RPMI8226 (cell line): ENCODE measurements at regions not wholly inside any gene's neighbourhood (a gene's known extent, or its start where the extent isn't known, plus 50 kb on each side); places are given as distances from the start of the nearest gene placed in this dataset.
A peak's percentile ranks its signal among the peaks of the same experiment; 100 is the strongest.
"Not testable (repeated sequence)": the region's sequence is repeated elsewhere in the genome, so short reads cannot be mapped to it uniquely, and the experiment has no call there.

Source experiments
- DNase-seq: peaks from one replicate; pipeline ENCODE4 v3.0.0-alpha.2; 2015

DNA sequence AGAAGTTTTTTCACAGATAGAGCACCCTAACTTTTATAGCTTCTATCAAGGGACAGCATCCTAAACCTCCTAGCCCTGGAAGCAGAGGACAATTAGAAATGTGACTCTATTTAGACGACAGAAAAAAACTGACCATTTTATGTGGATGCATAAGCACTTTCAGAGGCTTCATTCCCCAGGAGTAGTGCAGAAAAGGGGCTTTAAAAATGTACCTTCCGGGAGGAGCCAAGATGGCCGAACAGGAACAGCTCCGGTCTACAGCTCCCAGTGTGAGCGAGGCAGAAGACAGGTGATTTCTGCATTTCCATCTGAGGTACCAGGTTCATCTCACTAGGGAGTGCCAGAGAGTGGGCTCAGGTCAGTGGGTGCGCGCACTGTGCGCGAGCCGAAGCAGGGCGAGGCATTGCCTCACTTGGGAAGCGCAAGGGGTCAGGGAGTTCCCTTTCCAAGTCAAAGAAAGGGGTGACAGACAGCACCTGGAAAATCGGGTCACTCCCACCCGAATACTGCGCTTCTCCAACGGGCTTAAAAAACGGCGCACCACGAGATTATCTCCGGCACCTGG lies 416.4 kb upstream of the C1orf87 start:
- DNase-seq: not testable (repeated sequence)

DNA sequence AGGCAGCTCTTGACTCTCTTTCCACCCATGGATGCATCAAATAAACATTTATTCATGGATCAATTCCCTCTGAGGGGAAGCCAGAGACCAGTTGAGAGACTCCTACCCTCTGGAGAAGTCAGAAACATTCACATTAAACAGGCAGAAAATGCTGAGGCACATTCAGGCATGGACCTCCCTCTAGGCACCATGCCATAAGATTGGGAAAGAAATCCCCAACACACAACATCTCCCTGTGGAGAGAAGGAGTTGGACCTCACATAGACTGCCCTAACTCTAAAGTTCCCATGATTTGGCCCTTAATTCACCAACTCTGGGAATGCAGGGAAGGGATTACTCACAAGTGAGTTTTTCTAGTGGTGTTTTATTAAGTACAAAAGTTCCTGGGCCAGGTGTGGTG lies 415.3 kb upstream of the C1orf87 start:
- no peak for DNase-seq

DNA sequence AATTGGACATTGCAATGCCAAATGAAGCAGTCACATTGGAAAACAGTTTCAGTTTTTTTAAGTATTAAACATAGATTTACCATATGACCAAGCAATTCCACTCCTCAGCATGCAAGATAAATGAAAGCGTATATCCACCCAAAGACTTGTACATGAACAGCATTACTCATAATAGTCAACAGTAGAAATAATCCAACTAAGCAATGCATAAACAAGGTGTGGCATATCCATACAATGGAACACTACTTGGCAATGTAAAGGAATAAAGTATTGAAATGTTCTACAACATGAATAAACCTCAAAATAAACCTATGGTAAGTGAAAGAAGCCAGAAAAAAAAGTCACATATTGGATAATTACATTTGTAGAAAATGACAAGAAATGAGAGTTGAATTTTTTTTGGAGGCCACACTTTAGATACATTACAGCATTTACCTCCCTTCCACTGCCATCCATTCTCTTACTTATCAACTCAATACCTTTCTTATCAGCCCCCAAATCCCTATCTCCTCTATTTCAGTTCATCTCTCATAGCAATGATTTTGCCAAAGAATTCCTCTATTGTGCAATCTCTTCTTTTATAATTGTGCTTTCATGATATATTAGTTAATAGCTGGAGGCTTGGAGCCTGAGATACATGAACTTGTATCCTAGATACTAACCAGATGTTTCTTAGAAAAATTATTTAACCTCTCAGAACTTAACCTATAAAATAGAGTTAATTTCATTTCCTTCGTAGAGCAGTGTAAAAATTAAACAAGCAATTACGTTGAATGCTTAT lies 414.2 kb upstream of the C1orf87 start:
- no peak for DNase-seq

DNA sequence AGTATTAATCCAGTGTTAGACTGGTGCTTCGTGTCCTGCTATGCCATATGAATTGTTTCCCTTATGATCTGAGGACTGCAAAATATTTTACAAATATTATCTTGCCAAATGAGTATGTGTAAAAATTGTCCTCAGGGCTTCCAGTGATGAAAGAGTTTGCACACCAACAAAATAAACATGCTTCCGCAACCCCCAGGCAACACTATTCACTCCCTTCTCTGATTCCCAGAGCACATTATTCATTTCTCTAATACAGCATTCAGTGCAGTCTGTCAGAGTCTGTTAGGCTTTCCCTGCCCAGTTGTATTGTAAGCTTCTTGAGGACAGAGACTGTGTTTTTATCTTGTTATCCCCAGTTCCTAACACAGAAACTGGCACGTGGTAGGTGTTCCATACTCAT lies 409.9 kb upstream of the C1orf87 start:
- DNase-seq: no peak

DNA sequence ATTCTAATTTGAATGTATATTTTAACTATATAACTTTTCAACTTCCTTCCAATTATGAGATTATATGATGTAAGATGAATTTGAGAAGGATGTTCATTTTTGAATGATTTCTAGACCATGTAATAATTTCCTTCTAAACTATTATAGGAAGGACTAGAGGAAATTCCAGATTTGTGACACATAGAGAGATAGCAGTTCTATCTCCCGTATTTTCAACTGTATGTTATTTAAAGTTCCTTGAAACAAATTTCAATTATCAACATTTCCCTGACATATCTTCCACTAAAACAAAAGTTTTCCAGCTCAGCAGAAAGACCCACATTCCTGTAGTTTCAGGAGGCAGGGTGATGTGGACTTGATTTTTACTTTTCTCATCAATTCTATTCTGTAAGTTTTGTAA lies 396.7 kb upstream of the C1orf87 start:
- no peak for DNase-seq

DNA sequence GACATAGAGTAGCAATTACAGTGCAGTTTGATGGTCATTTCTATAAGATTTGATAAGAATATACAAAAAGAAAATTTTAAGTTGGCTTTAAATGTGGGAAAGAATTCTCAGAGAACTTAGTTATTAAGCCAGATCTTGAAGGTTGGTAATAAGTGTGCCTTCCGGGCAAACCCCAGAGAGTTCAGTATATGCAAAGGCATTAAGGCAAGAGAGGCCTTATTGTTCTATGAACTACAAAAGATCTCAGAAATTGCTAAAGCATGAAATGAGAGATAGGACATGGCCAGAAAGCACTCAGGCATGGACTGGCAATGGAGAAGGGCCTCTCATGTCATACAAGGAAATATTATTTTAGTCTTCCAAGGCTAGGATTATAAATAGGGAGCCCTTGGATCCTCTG lies 390.2 kb upstream of the C1orf87 start:
- DNase-seq: no peak

DNA sequence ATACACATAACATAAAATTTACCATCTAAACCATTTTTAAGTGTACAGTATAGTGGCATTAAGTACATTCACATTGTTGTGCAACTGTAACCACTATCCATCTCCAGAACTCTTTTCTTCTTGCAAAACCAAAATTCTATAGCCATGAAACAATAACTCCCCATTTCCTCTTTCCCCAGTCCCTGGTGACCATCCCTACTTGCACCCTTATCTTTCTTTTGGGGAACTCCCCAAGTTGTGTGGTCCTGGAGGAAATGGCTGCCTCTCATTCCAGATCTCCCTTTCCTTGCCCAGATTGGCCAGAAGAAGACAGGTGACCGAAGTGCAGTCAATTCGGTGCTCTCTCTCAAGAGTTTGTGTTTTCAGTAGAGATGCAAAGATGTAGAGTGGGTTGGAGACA lies 389.6 kb upstream of the C1orf87 start:
- DNase-seq: no peak

DNA sequence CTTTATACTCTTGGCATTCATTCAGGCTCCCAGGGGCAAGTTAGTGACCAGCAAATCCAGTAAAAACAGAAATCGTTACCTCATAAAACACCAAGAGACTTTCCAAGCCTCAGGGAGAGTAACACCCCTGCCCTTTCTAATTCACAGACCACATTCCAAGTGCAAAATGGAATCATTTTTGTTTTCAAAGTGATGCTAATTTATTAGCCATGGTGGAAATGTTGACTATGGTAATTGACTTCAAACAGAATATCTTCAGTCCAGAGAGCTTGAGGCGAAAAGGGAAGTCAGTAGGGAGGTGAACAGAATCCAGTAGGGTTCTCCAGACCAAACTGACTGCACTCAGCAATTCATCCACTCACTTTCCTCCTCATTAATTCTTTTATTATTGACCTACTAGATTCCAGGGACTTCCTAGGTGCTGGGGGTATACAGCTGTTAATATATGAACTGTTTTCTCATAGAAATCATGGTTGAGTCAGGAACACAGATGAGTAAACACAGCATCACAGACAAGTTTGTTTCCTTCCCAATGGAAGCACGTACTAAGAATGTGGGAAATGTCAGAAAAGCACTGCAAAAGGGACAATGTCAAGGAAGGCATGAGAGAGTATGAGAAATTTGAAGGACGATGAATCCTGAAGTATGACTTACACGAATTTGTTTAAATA lies 388.5 kb upstream of the C1orf87 start:
- no peak for DNase-seq

DNA sequence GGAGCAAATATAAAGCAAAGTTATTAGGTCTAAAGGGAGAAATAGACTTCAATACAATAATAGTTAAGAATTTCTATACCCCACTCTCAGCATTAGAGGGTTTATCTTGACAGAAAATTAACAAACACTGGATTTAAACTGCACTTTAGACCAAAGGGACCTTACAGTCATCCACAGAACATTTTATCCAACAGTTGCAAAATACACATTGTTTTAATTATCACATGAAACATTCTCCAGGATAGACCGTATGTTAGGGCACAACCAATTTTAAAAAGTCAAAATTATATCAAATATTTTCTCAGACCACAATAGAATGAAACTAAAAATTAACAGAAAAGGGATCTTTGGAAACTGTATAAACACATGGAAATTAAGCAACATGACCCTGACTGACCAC lies 384.5 kb upstream of the C1orf87 start:
- DNase-seq: no peak

DNA sequence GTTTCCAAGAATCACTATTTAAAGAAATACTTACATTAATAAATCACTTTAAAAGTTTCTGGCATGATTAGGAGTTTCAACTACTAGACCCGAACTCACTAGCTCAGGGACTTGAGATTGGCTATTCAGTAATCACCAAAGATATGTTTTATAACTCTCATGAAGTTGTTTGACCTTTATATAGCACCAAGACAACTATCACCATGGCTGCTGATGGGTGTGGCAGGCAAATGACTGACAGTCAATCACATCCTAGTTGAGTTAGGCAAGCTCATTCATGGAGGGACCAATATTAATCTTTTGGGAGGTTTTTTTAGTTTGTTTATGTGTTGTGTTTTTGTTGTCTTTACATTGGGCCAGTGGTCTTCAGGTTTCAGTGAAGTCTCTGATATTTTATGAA lies 376.3 kb upstream of the C1orf87 start:
- DNase-seq: no peak

DNA sequence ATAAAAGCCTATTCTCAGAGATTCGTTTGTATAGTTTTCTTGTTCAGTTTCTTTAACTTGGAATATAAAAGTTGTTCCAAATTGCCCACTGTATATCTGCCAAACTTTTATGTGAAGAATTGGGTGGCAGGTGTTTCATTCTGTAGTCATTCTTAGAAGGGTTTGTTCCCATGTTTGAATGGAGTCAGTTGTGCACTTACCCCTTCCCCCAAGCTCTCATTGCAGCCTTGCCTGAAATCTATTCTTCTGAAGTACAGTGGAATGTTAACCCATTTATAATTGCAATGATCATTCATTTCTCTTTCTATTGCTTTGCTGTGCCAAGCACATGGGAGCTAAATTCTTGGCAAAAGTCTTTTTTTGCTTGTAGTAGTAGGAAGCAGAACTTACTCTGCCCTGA lies 375.3 kb upstream of the C1orf87 start:
- no peak for DNase-seq

DNA sequence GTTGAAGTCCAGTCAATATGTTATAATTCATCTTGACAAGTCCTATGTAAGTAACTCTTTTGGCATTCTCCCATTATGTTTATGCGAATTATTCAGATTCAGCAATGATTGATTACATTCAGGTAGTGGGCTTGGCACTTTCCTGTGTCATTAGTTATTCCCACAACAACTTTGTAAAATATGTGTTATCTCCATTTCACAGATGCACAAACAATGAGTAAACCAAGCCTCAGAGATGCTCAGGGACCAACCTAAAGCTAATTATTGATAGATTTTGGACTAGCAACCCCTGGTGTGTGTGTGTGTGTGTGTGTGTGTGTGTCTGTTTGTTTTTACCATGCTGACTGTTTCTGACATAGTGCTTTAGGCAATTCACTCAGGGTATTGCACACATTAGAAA lies 371.1 kb upstream of the C1orf87 start:
- DNase-seq: no peak

DNA sequence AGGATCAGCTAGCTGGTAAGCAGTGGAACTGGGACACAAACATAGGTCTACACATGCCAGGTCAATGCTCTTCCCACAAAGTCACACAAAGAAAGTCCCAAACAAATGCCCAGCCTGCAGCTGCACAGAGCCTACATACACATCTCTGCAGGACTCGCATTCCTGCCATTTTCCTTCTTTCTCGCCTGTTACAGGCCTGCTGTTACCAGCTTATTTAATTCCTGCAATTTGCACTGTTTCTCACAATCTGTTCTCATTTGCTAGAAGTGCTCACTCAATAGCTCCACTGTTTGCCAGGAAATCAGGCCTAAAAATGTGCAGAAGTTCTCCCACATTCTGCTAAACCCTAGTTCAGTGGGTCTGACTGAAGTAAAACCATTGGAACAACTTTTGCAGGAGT lies 362.6 kb upstream of the C1orf87 start:
- no peak for DNase-seq

DNA sequence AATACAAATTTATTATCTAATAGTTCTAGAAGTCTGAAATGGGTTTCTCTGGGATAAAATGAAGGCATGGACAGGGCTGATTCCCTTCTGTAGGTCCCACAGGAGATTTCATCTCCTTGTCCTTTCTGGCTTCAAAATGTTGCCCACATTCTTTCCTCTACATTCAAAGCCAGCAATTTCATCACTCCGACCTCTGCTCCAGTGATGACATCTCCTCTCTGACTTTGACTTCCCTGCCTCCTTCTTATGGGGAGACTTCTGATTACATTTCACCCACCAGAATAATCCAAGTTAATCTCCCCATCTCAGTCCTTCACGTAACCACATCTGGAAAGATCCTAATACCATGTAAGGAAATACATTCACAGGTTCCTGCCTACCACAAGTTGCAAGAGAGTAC lies 358.0 kb upstream of the C1orf87 start:
- DNase-seq: no peak

DNA sequence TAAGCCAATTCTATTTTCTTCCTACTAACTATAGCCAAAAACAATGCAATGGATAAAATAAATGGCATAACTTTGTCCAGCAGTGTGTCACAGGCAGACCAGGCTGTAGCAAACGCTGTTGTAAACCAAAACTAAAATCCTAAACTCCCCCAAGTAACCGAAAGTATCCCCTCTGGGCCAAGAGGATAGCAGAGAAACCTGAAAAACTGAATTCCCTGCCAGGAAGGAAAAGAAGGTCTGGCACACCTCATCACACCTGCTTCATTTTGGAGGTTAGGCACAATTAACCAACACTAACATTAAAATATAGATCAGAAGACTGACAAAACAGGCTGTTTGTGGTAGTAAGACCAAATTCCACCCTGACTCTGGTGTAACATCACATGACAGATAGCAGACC lies 356.8 kb upstream of the C1orf87 start:
- DNase-seq: no peak

DNA sequence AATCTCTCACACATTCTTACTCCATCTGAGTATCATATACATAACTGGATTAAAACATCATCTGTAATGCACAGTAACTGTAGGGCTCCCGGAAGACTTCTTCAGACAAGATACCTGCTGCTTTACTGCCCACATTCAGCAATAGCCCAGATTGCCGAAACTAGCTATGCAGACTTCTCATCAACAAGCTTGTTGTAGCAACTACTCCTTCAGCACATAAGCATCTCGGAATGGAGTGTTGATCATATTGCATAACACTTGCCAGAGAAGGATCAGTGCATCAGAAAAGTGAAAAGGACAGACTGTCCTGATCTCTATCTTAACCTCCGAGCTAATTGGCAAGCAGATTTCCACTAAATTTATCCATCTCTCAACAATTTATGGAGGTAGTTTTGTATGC lies 354.6 kb upstream of the C1orf87 start:
- no peak for DNase-seq

DNA sequence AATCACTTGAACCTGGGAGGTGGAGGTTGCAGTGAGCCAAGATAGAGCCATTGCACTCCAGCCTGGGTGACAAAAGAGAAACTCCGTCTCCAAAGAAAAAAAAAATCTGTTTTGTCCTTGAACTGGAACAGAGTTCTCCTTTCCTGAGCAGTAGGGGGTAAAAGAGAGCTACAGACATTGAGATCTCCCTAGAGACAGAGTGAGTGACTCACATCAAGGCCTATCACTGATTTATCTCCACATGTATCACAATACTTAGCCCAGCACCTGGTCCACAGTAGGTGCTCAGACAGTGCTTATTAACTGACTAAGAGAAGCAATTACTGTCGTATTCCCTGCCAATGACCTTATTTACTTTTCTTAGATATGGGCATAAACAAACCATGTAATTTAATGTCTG lies 354.1 kb upstream of the C1orf87 start:
- no peak for DNase-seq

DNA sequence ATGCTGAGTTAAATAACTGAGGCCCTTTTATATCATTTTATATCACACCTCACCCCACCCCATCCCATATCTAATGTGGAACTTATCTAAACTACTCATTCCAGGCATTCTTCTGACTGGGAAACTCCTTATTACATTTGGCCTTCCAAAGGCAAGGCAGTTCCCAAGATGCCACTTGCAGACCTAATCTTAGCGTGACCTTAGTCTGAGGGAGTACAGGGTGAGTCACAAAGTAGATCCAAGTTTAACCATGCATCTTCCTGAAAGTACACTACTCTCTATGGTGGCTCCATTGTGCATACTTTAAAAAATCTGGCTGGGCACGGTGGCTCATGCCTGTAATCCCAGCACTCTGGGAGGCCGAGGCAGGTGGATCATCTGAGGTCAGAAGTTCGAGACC lies 353.6 kb upstream of the C1orf87 start:
- DNase-seq: no peak

DNA sequence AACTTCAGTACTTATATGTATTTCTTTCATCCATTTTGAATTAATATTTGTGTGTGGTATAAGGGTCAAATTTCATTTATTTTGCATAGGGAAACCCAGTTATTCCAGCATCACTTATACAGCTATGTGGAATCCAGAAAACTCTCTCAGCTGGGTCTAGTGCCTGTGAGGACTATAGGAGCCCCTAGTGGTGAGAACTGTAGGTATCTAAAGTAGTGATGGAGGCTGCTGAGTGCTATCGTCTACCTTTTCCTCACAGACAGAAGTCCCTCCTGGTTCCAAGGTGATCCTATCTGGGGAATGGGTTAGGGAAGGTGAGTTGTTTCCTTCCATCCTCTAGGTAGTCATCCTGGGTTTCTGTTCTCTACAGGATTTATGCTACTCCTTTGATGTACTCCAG lies 352.0 kb upstream of the C1orf87 start:
- peak; percentile 25 for DNase-seq

DNA sequence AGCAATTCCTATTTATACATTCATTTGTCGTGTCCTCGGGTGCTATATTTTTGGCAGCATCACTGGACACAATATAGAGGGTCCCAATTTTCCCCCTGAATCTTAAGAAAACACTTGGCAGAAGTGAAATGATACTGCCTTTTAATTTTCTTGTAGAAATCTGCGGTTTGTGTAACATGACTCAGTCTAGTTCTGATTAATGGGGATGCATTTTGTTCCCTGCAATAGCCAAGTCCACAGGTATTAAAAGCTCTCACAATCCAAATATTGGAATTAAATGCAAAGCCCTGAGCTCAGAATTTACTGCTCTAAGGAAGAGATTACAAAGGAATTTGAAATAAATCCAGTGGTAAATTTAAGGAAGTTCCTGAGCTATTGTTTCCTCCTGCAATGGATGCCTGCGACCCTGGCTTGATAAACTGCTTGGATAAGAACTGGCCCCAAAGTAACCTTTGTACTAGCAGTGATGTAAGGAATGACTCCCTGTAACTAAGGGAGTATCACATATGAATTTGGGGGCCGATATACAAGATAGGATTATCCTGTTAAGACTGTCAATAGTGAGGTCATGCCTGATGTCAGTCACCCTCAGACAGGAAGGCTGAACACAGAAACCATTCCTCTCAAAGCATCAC lies 349.7 kb upstream of the C1orf87 start:
- no peak for DNase-seq

DNA sequence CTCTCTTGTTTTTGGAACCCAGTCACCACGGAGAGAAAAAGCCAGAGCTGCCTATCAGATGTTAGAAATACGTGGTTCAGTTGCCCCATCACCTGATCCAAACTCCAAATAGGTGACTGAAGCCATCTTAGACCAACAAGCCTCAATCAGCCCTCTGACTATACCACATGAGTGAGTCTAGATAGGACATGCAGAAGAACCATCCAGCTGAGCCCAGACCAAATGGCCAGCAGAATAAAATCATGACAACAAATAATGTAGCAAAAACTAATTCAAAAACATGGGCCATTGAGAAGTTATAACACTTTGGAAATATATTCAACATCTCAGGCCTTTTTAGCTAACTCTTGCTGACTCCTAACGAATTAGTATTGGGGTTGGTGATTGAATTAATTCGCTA lies 348.4 kb upstream of the C1orf87 start:
- DNase-seq: no peak

DNA sequence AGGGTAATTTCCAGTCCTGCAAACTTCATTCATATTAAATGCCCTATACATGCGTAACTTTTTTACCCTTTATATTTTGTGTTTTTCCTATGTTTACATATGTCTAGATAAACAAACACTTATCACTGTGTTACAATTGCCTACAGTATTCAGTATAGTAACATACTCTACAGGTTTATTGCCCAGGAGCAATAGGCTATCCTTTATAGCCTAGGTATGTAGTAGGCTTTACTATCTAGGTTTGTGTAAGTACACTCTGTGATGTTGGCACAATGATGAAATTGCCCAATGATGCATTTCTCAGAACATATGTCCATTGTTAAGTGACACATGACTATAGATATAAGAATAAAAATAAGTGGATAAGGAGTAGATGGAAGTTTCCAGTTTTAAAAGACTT lies 345.5 kb upstream of the C1orf87 start:
- DNase-seq: no peak

DNA sequence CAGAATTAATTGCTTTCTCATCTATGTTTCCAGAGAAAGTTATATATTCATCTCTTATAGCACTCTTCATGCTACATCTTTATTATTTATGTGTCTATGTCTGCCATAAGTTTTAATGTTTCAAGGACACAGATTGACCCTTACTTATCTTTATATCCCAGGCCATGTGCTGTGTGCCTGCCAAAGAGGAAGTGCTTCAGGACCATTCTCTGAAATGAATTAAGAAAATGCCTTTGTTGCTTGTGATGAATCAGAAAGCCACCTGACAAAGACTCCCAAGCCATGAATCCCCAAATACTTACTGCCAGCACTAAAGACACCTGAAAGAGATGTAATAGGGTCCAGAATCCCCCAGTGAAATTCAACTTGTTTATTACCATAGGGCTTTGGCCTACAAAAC lies 342.1 kb upstream of the C1orf87 start:
- DNase-seq: no peak

DNA sequence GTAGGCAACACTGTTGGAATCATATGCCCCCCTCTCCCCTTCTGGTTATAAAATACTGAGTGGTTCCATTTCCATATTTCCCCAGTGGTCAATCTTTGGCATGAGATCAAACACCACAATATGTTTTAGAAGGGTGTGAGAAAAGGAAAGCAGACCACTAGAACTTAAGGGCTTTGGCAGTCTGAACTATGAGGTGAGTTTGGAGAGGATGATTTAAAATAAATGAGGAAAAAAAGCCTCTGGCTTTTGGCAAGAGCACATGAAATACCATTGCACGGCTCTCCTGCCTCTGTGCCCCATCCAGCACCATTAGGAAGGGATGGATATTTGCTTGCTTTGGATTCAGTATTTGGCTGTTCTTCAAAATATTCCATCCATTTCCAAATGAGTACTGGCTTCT lies 339.5 kb upstream of the C1orf87 start:
- DNase-seq: no peak
